ENCODE measurements at regions not wholly inside any gene's neighbourhood (a gene's known extent, or its start where the extent isn't known, plus 50 kb on each side); places are given as distances from the start of the nearest gene placed in this dataset.

DNA sequence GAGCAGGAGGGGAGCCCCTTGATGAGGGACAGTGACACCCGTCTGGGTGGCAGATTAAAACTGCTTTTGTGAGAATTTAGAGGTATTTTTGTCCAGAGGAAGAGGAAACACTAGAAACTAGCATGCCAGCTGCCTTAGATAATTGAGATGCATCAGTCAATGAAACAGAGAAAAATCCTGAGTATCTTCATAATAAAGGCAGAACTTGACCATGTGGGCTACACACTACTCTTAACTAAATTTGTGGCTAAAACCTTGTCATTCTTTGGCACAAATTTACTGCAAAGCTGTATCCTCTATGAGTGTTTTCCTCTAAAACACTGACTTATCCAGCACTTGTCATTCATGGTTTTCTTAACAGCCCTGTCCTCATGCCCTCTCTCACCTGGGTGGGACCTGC, 259.7 kb upstream of the TPM1 start:
- no peak overlapping the region for H3K23ac ChIP-seq (ENCODE audit: low read depth, low read length, poor library complexity)
- no peak overlapping the region for H3K4me2 ChIP-seq (ENCODE audit: insufficient read depth, low read length, poor library complexity, severe bottlenecking)
- peak overlapping the region; percentile 88 for H2AK5ac ChIP-seq (ENCODE audit: low read depth, low read length)
- DNase-seq (ENCODE audit: low spot score): no peak
- no peaks in the 10 kb centered on the region for H3K27me3 ChIP-seq (ENCODE audit: control insufficient read depth in 3 of 3, insufficient read depth in 3 of 3, low read depth in 1 of 3, low read length in 3 of 3)
- H3K14ac ChIP-seq (ENCODE audit: low read length): no peak overlapping the region
- no peak overlapping the region for H3K9ac ChIP-seq (ENCODE audit: low read depth, low read length, poor library complexity)
- H2BK12ac ChIP-seq (ENCODE audit: low read length): no peak overlapping the region
- no peak overlapping the region for H2AFZ ChIP-seq (ENCODE audit: low read length)
- no peaks in the 10 kb centered on the region for H3K36me3 ChIP-seq (replicated peaks in 1 of 2; ENCODE audit: control insufficient read depth in 2 of 2, insufficient read depth in 2 of 2, low read length in 2 of 2)
- no peaks in the 10 kb centered on the region for H3K9me3 ChIP-seq (replicated peaks in 1 of 2; ENCODE audit: control insufficient read depth in 2 of 2, insufficient read depth in 1 of 2, low read depth in 1 of 2, low read length in 2 of 2)
- no peak overlapping the region for H2BK120ac ChIP-seq (ENCODE audit: low read depth, low read length)
- no peak overlapping the region for H3K18ac ChIP-seq (ENCODE audit: low read length)
- no peak overlapping the region for H2BK15ac ChIP-seq (ENCODE audit: low read length)
- peaks cover 8 to 20% of the 10 kb centered on the region in 2 donors for H3K4me1 ChIP-seq (ENCODE audit: control insufficient read depth in 2 of 2, insufficient read depth in 1 of 2, low read depth in 1 of 2, low read length in 2 of 2)
- H3K79me1 ChIP-seq (ENCODE audit: low read depth, low read length): no peaks in the 10 kb centered on the region
- no peak overlapping the region for H3K4me3 ChIP-seq (ENCODE audit: low read length in 2 of 2)
- no CpG with 5 or more reads among the region's 1 CpG for WGBS, 2 donors (ENCODE audit: extremely low coverage in 2 of 2, insufficient read length in 2 of 2, insufficient replicate concordance in 1 of 2)
- no peak overlapping the region for H2BK5ac ChIP-seq (ENCODE audit: low read length)
- no peak overlapping the region for H3K4ac ChIP-seq (ENCODE audit: low read length)
- no peak overlapping the region for H4K91ac ChIP-seq (ENCODE audit: low read depth, low read length, poor library complexity)
- no peak overlapping the region for H4K8ac ChIP-seq (ENCODE audit: low read depth, low read length)
- H3K27ac ChIP-seq (replicated peaks; ENCODE audit: low read length): no peak overlapping the region

DNA sequence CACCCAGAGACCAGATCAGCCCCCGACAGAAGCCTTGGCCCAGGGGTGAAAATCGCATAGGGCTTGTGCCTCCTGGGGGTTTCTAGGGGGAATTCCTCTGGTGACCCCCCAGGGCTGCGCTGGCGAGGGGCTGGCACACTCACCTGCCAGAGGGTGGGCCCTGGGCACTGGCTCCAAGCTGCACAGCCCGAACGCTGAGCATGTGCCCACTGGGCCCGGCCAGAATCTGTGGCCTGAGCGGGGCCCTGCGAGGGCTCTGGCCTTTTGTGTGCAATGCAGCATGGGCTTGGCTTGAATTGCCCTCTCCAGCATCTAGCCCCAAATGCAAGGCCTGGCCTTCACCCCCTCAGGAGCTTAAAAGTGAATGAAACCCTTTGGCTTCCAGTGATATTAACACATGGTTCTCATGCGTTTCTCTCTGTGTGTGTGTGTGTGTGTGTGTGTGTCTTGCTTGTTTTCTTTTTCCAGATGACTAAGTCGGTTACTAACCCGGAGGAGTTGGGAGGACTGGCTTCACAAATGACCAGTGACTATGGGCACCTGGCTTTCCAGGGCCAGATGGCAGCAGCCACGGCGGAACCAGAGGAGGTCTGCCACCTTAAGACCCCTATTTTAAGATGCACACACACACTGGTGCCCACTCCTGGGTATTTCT, 259.1 kb upstream of the TPM1 start:
- H3K14ac ChIP-seq (ENCODE audit: low read length): no peak overlapping the region
- peak overlapping the region; percentile 88 for H2AK5ac ChIP-seq (ENCODE audit: low read depth, low read length)
- peak overlapping the region; percentile 92 for H3K18ac ChIP-seq (ENCODE audit: low read length)
- H3K79me1 ChIP-seq (ENCODE audit: low read depth, low read length): no peaks in the 10 kb centered on the region
- peaks cover 8 to 20% of the 10 kb centered on the region in 2 donors for H3K4me1 ChIP-seq (ENCODE audit: control insufficient read depth in 2 of 2, insufficient read depth in 1 of 2, low read depth in 1 of 2, low read length in 2 of 2)
- H4K8ac ChIP-seq (ENCODE audit: low read depth, low read length): no peak overlapping the region
- H3K27ac ChIP-seq (replicated peaks; ENCODE audit: low read length): no peak overlapping the region
- no peak overlapping the region for H3K23ac ChIP-seq (ENCODE audit: low read depth, low read length, poor library complexity)
- no peak overlapping the region for H2AFZ ChIP-seq (ENCODE audit: low read length)
- H3K9me3 ChIP-seq (replicated peaks in 1 of 2; ENCODE audit: control insufficient read depth in 2 of 2, insufficient read depth in 1 of 2, low read depth in 1 of 2, low read length in 2 of 2): no peaks in the 10 kb centered on the region
- H3K4me2 ChIP-seq (ENCODE audit: insufficient read depth, low read length, poor library complexity, severe bottlenecking): no peak overlapping the region
- H3K4me3 ChIP-seq (ENCODE audit: low read length in 2 of 2): no peak overlapping the region
- H2BK120ac ChIP-seq (ENCODE audit: low read depth, low read length): peak overlapping the region; percentile 63
- no peak overlapping the region for H3K4ac ChIP-seq (ENCODE audit: low read length)
- no peak overlapping the region for H4K91ac ChIP-seq (ENCODE audit: low read depth, low read length, poor library complexity)
- WGBS, 2 donors (ENCODE audit: extremely low coverage in 2 of 2, insufficient read length in 2 of 2, insufficient replicate concordance in 1 of 2): no CpG with 5 or more reads among the region's 14 CpGs
- no peak overlapping the region for H3K9ac ChIP-seq (ENCODE audit: low read depth, low read length, poor library complexity)
- no peak overlapping the region for H2BK12ac ChIP-seq (ENCODE audit: low read length)
- no peak for DNase-seq (ENCODE audit: low spot score)
- no peaks in the 10 kb centered on the region for H3K36me3 ChIP-seq (replicated peaks in 1 of 2; ENCODE audit: control insufficient read depth in 2 of 2, insufficient read depth in 2 of 2, low read length in 2 of 2)
- H2BK5ac ChIP-seq (ENCODE audit: low read length): no peak overlapping the region
- H2BK15ac ChIP-seq (ENCODE audit: low read length): no peak overlapping the region
- no peaks in the 10 kb centered on the region for H3K27me3 ChIP-seq (ENCODE audit: control insufficient read depth in 3 of 3, insufficient read depth in 3 of 3, low read depth in 1 of 3, low read length in 3 of 3)

DNA sequence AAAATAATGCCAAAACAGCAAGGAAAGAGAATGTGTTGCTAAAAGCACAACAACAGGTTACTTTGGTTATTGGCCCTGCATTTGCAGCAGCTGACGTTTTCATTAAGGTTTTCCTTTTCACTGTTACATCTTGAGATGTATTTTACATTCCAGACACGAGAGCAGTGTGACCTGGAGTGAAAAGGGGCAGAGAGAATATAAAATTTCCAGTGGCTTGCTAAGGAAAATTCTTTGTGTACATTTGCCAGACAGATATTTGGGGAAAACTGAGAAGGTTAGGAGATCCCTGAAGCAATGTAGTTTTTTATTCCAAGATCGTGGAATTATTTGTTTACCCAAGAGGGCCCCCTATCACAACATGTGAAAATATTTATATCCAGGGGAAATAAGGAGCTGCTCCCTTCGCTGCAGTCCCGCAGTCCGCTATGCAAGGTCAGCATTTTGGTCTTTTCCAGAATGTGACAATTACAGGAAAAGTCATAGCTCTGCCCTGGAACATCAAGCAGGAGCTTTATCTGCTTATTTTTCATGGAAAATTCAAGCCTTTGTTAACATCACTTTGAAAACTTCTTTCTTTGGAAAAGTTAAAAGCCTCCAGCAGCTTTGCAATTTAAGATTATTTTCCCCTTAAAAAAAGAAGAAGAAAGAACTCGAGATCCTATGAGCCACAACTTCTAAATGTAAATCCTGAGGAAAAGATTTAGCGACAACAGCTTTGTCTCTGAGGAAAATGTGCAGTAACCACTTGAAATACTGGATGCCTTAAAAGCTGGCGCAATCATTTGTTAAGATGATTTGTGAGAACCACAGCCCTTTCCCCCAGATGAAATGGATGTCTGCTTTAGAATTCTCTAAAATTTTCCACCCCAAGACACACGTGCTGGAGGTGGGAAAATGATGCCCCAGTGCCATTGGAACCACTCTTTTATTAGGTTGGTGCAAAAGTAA, 256.4 kb upstream of the TPM1 start:
- Histone ChIP-seq H3K9ac (ENCODE audit: low read depth, low read length, poor library complexity) (no peak overlapping the region), H3K27me3 (ENCODE audit: control insufficient read depth in 3 of 3, insufficient read depth in 3 of 3, low read depth in 1 of 3, low read length in 3 of 3) (no peaks in the 10 kb centered on the region), H3K18ac (ENCODE audit: low read length) (no peak overlapping the region), H3K4me2 (ENCODE audit: insufficient read depth, low read length, poor library complexity, severe bottlenecking) (no peak overlapping the region), H3K4me3 (ENCODE audit: low read length in 2 of 2) (no peak overlapping the region), H3K9me3 (replicated peaks in 1 of 2; ENCODE audit: control insufficient read depth in 2 of 2, insufficient read depth in 1 of 2, low read depth in 1 of 2, low read length in 2 of 2) (no peaks in the 10 kb centered on the region), H2BK15ac (ENCODE audit: low read length) (no peak overlapping the region), H3K4ac (ENCODE audit: low read length) (no peak overlapping the region), H2AFZ (ENCODE audit: low read length) (no peak overlapping the region), H2BK120ac (ENCODE audit: low read depth, low read length) (no peak overlapping the region), H3K27ac (replicated peaks; ENCODE audit: low read length) (no peak overlapping the region), H3K36me3 (replicated peaks in 1 of 2; ENCODE audit: control insufficient read depth in 2 of 2, insufficient read depth in 2 of 2, low read length in 2 of 2) (no peaks in the 10 kb centered on the region), H4K91ac (ENCODE audit: low read depth, low read length, poor library complexity) (no peak overlapping the region), H3K4me1 (ENCODE audit: control insufficient read depth in 2 of 2, insufficient read depth in 1 of 2, low read depth in 1 of 2, low read length in 2 of 2) (peaks cover 8 to 20% of the 10 kb centered on the region in 2 donors), H2BK12ac (ENCODE audit: low read length) (no peak overlapping the region), H3K79me1 (ENCODE audit: low read depth, low read length) (no peaks in the 10 kb centered on the region), H2AK5ac (ENCODE audit: low read depth, low read length) (no peak overlapping the region), H2BK5ac (ENCODE audit: low read length) (no peak overlapping the region), H4K8ac (ENCODE audit: low read depth, low read length) (no peak overlapping the region), H3K23ac (ENCODE audit: low read depth, low read length, poor library complexity) (no peak overlapping the region), H3K14ac (ENCODE audit: low read length) (no peak overlapping the region)
- no CpG with 5 or more reads among the region's 10 CpGs for WGBS, 2 donors (ENCODE audit: extremely low coverage in 2 of 2, insufficient read length in 2 of 2, insufficient replicate concordance in 1 of 2)
- DNase-seq (ENCODE audit: low spot score): no peak

DNA sequence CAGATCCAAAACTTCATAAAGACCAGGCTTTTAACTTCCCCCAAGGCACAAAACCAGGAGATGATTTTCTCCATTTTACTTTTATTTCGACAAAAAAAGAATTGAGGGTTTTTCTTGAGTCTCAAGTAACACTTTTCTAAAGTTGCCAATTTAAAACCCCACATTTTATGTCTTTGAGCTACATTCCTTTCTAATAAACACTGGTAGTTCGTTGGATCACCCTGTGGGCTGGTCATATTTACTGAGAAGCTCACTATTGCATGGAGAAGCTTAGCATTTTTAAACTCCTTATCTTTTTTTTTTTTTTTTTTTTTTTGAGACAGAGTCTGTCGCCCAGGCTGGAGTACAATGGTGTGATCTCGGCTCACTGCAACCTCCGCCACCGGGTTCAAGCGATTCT, 255.1 kb upstream of the TPM1 start:
- Histone ChIP-seq H2AFZ (ENCODE audit: low read length) (no peak overlapping the region), H3K27ac (replicated peaks; ENCODE audit: low read length) (no peak overlapping the region), H3K4me2 (ENCODE audit: insufficient read depth, low read length, poor library complexity, severe bottlenecking) (no peak overlapping the region), H4K91ac (ENCODE audit: low read depth, low read length, poor library complexity) (no peak overlapping the region), H3K36me3 (replicated peaks in 1 of 2; ENCODE audit: control insufficient read depth in 2 of 2, insufficient read depth in 2 of 2, low read length in 2 of 2) (no peaks in the 10 kb centered on the region), H4K8ac (ENCODE audit: low read depth, low read length) (no peak overlapping the region), H3K4me3 (ENCODE audit: low read length in 2 of 2) (no peak overlapping the region), H3K79me1 (ENCODE audit: low read depth, low read length) (no peaks in the 10 kb centered on the region), H2AK5ac (ENCODE audit: low read depth, low read length) (no peak overlapping the region), H3K4ac (ENCODE audit: low read length) (no peak overlapping the region), H2BK5ac (ENCODE audit: low read length) (no peak overlapping the region), H2BK15ac (ENCODE audit: low read length) (no peak overlapping the region), H3K9me3 (replicated peaks in 1 of 2; ENCODE audit: control insufficient read depth in 2 of 2, insufficient read depth in 1 of 2, low read depth in 1 of 2, low read length in 2 of 2) (no peaks in the 10 kb centered on the region), H3K18ac (ENCODE audit: low read length) (no peak overlapping the region), H2BK12ac (ENCODE audit: low read length) (no peak overlapping the region), H3K4me1 (ENCODE audit: control insufficient read depth in 2 of 2, insufficient read depth in 1 of 2, low read depth in 1 of 2, low read length in 2 of 2) (peaks cover 5 to 17% of the 10 kb centered on the region in 2 donors), H3K9ac (ENCODE audit: low read depth, low read length, poor library complexity) (no peak overlapping the region), H3K23ac (ENCODE audit: low read depth, low read length, poor library complexity) (no peak overlapping the region), H3K27me3 (ENCODE audit: control insufficient read depth in 3 of 3, insufficient read depth in 3 of 3, low read depth in 1 of 3, low read length in 3 of 3) (no peaks in the 10 kb centered on the region), H3K14ac (ENCODE audit: low read length) (no peak overlapping the region), H2BK120ac (ENCODE audit: low read depth, low read length) (no peak overlapping the region)
- DNase-seq (ENCODE audit: low spot score): no peak
- no CpG with 5 or more reads among the region's 7 CpGs for WGBS, 2 donors (ENCODE audit: extremely low coverage in 2 of 2, insufficient read length in 2 of 2, insufficient replicate concordance in 1 of 2)
